Stimulated activated naive CD4-positive, alpha-beta T cell (primary cell): ENCODE measurements at regions not wholly inside any gene's neighbourhood (a gene's known extent, or its start where the extent isn't known, plus 50 kb on each side); places are given as distances from the start of the nearest gene placed in this dataset.

Source experiments
- DNase-seq, 6 experiments: peaks; one replicate each; lab custom pipeline; 2025; lab: John Stamatoyannopoulos, UW

GRCh38 chr3:43783987-43784639 lies 93.4 kb downstream of the ABHD5 start:
- no peak for DNase-seq

- no peak for DNase-seq
Observed at GRCh38 chr3:43784640-43785011, 93.9 kb downstream of the ABHD5 start.

GRCh38 chr3:43785551-43785950 lies 94.8 kb downstream of the ABHD5 start:
- DNase-seq, result no peak

GRCh38 chr3:43786102-43786501 lies 95.4 kb downstream of the ABHD5 start:
- DNase-seq, result no peak

GRCh38 chr3:43786526-43787305 lies 96.0 kb downstream of the ABHD5 start:
- no peak for DNase-seq

- DNase-seq, result no peak
Observed at GRCh38 chr3:43787330-43787729, 96.6 kb downstream of the ABHD5 start.

GRCh38 chr3:43789028-43789427 lies 98.3 kb downstream of the ABHD5 start:
- DNase-seq, result no peak

GRCh38 chr3:43790060-43790459 lies 99.3 kb downstream of the ABHD5 start:
- DNase-seq, result no peak

GRCh38 chr3:43790476-43790875 lies 99.7 kb downstream of the ABHD5 start:
- DNase-seq, result no peak

GRCh38 chr3:43791246-43791645 lies 100.5 kb downstream of the ABHD5 start:
- no peak for DNase-seq

- DNase-seq, result no peak
Observed at GRCh38 chr3:43792904-43793303, 102.2 kb downstream of the ABHD5 start.

- DNase-seq, result no peak
Observed at GRCh38 chr3:43793648-43794372, 103.1 kb downstream of the ABHD5 start.

GRCh38 chr3:43794776-43795175 lies 104.0 kb downstream of the ABHD5 start:
- no peak for DNase-seq

GRCh38 chr3:43795491-43795890 lies 104.8 kb downstream of the ABHD5 start:
- DNase-seq, result no peak

GRCh38 chr3:43796041-43796596 lies 105.4 kb downstream of the ABHD5 start:
- DNase-seq, result no peak

GRCh38 chr3:43797794-43798193 lies 107.1 kb downstream of the ABHD5 start:
- no peak for DNase-seq

GRCh38 chr3:43810797-43811196 lies 120.1 kb downstream of the ABHD5 start:
- DNase-seq, result no peak

GRCh38 chr3:43814461-43814860 lies 123.7 kb downstream of the ABHD5 start:
- DNase-seq, result no peak

GRCh38 chr3:43816372-43816771 lies 125.6 kb downstream of the ABHD5 start:
- DNase-seq, result no peak

- DNase-seq, result no peak
Observed at GRCh38 chr3:43817064-43817463, 126.3 kb downstream of the ABHD5 start.

- DNase-seq, result no peak
Observed at GRCh38 chr3:43817825-43818224, 127.1 kb downstream of the ABHD5 start.

GRCh38 chr3:43818229-43818628 lies 127.5 kb downstream of the ABHD5 start:
- DNase-seq, result no peak
